Astrocyte of the cerebellum (primary cell): ENCODE measurements at regions not wholly inside any gene's neighbourhood (a gene's known extent, or its start where the extent isn't known, plus 50 kb on each side); places are given as distances from the start of the nearest gene placed in this dataset.

ENCODE experiments used
- DNase-seq: peaks from one replicate; pipeline ENCODE4 v3.0.0-alpha.2; 2011; ENCODE audit warnings: low read depth
- H3K4me3 ChIP-seq: 2 replicates; pipeline ENCODE4 v1.5.1; 2011; ENCODE audit warnings: mild to moderate bottlenecking, low read depth, low read length, moderate library complexity
- CTCF ChIP-seq: IDR thresholded peaks from 2 replicates; pipeline ENCODE4 v1.5.1; 2012; ENCODE audit warnings: low read length, low read depth, moderate library complexity, mild to moderate bottlenecking; ENCODE audit errors: missing control alignments
- in situ Hi-C: cut with HindIII; loops from 2 replicates; pipeline ENCODE4 v1.10.0; 2017; ENCODE audit warnings: low sequenced_read_pairs

- in situ Hi-C loops: no loop called here
- DNase-seq: no peak
- no peak overlapping the region for H3K4me3 ChIP-seq
- TF ChIP-seq CTCF: no peak
Observed at GRCh38 chr2:118627156-118627555, 220.3 kb downstream of the EN1 start.

- no peak for DNase-seq
- no peak overlapping the region for H3K4me3 ChIP-seq
- in situ Hi-C loops: no loop called here
- no peak for TF ChIP-seq CTCF
Observed at GRCh38 chr2:118622913-118623312, 224.5 kb downstream of the EN1 start.

- no peak overlapping the region for H3K4me3 ChIP-seq
- in situ Hi-C loops: no loop called here
- DNase-seq: no peak
- no peak for TF ChIP-seq CTCF
Observed at GRCh38 chr2:118622108-118622507, 225.3 kb downstream of the EN1 start.

DNA sequence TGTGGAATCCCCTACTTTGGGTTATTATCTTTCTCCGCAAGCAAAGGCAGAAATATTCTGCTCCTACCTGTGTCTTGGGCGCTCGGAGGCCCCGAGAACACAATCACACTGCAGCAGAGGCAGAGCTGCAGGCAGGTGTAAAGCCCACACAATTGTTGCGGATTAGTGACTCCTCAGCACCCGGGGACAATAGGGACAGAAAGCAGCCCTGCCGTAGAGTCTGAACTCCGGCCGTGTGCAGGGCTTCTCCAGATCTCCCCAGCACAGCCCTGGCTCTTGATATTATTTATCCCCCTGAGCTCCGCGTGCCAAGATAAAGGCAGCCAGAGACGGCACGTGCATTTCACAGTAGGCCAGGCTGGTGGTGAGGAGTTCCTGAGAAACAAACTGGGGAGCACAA is 229.2 kb downstream of the EN1 start:
- in situ Hi-C loops: no loop called here
- no peak for TF ChIP-seq CTCF
- DNase-seq: no peak
- no peak overlapping the region for H3K4me3 ChIP-seq

DNA sequence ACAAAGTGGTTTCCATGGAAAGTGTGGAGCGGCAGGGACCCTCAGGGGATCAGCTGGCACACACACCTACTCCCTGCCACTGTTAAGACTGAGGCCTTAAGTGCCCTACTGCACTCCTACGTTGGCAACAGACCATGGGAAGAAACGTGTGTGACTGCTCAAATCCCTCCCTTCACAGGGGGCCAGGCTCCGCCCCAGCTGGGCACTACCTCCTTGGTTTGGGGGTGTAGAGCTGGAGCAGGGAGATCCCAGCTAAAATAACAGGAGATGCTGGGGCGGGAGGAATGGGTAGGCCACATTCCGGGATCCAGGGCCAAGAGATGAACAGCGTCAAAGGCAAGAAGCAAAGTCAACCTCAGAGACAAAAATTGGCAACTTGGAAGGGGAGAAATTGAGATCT is 231.0 kb downstream of the EN1 start:
- in situ Hi-C loops: no loop called here

DNA sequence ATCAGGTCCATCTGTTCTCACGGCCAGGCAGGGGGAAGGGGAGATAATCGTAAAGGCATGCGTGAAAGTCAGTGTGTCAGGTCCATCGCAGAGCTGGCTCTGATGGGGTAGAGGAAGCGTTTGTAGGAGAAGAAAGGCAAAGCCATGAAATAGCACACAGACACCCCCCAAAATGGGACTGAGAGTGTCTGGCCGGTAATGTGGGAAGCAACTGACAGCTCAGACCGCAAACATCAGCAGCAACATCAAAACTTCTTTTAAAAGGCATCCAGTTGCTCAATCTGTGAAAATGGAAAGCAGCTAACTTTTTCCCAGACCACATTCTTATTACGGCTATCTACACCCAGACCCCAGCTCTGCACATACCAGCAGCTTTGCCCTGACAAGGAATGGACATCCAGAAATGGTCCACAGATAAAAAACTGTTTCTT is 232.6 kb downstream of the EN1 start:
- no peak overlapping the region for H3K4me3 ChIP-seq
- peak; percentile 2 for DNase-seq
- in situ Hi-C loops: no loop called here
- no peak for TF ChIP-seq CTCF

More for the DNA sequence above, 231.0 kb downstream of the EN1 start:
- TF ChIP-seq CTCF: no peak
- H3K4me3 ChIP-seq: no peak overlapping the region
- no peak for DNase-seq

GRCh38 chr2:118613737-118614136 is 233.7 kb downstream of the EN1 start:
- H3K4me3 ChIP-seq: no peak overlapping the region
- no peak for TF ChIP-seq CTCF
- no peak for DNase-seq
- in situ Hi-C loops: no loop called here
